Tibial artery (tissue), 4 donors: ENCODE measurements at regions not wholly inside any gene's neighbourhood (a gene's known extent, or its start where the extent isn't known, plus 50 kb on each side); places are given as distances from the start of the nearest gene placed in this dataset.

ENCODE experiments used
- DNase-seq, 2 donors: peaks; one replicate each; pipeline ENCODE4 v3.0.0-alpha.2; 2019
- H3K27ac ChIP-seq, 2 donors: fragments of 200-600 bp; sonication (generic) in 1 of 2; 1 replicate in 1 of 2; 2 replicates in 1 of 2; pipeline ENCODE4 v1.5.1; 2018 to 2019; ENCODE audit warnings: mild to moderate bottlenecking in 1 of 2
- H3K27me3 ChIP-seq, 2 donors: fragments of 200-600 bp; sonication (generic) in 1 of 2; one replicate each; pipeline versions ENCODE4 v1.5.1 to v1.6.0; 2016 to 2019
- H3K36me3 ChIP-seq, 3 donors: fragments of 200-600 bp; sonication (generic) in 2 of 3; one replicate each; pipeline ENCODE4 v1.5.1; 2016 to 2019; ENCODE audit warnings: mild to moderate bottlenecking in 2 of 3
- H3K4me1 ChIP-seq, 4 donors: fragments of 200-600 bp; sonication (generic) in 2 of 4; 1 replicate in 3 of 4; 2 replicates in 1 of 4; pipeline ENCODE4 v1.5.1; 2016 to 2019
- H3K4me3 ChIP-seq, 2 donors: fragments of 200-600 bp; sonication (generic) in 1 of 2; 1 replicate in 1 of 2; 2 replicates in 1 of 2; pipeline ENCODE4 v1.5.1; 2018 to 2019; ENCODE audit warnings: mild to moderate bottlenecking in 2 of 2
- H3K9me3 ChIP-seq, 3 donors: fragments of 200-600 bp; sonication (generic) in 1 of 3; one replicate each; pipeline ENCODE4 v1.5.1; 2016 to 2019
- intact Hi-C: fragments of 100-400 bp; cut with DNase I; formaldehyde crosslinking; loops from one replicate; pipeline ENCODE4 v1.15.0; 2023; ENCODE audit warnings: low total_unique reads
- TF ChIP-seq, protein P1 (sequence below), 2 experiments: fragments of 200-600 bp in 1 of 2; fragments of 450-650 bp in 1 of 2; IDR thresholded peaks; one replicate each; pipeline ENCODE4 v1.5.1; 2017 to 2019; ENCODE audit warnings: antibody characterized with exemption in 2 of 2, mild to moderate bottlenecking in 1 of 2, moderate library complexity in 1 of 2

DNA sequence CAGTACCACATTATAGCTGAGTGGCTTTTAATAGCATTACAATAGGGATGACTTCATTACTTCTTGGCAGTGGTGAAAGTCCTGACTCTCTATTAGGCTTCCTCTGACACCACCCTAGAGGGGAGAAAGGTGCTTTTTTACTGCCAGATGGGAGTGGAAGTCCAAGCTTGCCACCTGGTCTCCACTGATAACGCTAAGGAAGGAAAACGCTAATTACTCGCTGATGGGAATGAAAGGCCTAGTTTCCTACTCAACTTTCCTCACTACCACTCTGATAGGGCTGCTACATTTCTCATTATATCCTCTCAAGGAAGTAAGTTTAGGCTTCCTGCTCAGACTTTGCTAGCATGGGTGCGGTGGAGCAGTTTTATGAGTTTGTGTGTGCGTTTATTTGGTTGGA is 62.3 kb upstream of the PAGE3 start:
- no peak overlapping the region for H3K27ac ChIP-seq
- H3K36me3 ChIP-seq: no peaks in the 10 kb centered on the region
- TF ChIP-seq, protein P1, sequence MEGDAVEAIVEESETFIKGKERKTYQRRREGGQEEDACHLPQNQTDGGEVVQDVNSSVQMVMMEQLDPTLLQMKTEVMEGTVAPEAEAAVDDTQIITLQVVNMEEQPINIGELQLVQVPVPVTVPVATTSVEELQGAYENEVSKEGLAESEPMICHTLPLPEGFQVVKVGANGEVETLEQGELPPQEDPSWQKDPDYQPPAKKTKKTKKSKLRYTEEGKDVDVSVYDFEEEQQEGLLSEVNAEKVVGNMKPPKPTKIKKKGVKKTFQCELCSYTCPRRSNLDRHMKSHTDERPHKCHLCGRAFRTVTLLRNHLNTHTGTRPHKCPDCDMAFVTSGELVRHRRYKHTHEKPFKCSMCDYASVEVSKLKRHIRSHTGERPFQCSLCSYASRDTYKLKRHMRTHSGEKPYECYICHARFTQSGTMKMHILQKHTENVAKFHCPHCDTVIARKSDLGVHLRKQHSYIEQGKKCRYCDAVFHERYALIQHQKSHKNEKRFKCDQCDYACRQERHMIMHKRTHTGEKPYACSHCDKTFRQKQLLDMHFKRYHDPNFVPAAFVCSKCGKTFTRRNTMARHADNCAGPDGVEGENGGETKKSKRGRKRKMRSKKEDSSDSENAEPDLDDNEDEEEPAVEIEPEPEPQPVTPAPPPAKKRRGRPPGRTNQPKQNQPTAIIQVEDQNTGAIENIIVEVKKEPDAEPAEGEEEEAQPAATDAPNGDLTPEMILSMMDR (IDR thresholded peaks at IDR 0.05): no peak
- no peaks in the 10 kb centered on the region for H3K27me3 ChIP-seq
- no peak for DNase-seq
- no peak overlapping the region for H3K4me3 ChIP-seq
- intact Hi-C loops: no loop called here
- H3K4me1 ChIP-seq: no peaks in the 10 kb centered on the region
- H3K9me3 ChIP-seq: peaks cover 0 to 16% (median 6%) of the 10 kb centered on the region in 3 donors

DNA sequence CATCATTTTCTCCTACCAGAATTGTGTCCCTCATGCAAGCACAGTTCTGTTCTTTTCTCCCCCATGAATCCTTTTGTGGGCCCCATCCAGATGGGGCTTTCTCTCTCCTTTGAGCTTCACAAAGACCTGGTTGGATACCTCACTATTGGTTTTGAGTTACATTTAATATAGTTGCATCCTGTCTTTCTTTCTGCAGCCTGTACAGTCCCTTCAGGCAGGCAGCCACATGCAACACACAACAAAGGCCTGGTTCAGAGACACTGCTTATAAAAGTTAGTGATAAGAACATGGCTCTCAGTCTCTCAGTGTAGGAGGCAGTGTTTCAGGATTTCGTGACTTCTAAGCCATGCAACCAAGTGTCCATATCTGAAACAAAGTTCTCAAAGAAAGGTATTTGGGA is 70.6 kb upstream of the PAGE3 start:
- Histone ChIP-seq H3K27ac (no peak overlapping the region), H3K4me3 (no peak overlapping the region), H3K4me1 (no peaks in the 10 kb centered on the region), H3K9me3 (no peaks in the 10 kb centered on the region), H3K36me3 (no peaks in the 10 kb centered on the region), H3K27me3 (no peaks in the 10 kb centered on the region)
- DNase-seq: no peak
- TF ChIP-seq, protein P1 (IDR thresholded peaks at IDR 0.05): no peak
- intact Hi-C loops: no loop called here

DNA sequence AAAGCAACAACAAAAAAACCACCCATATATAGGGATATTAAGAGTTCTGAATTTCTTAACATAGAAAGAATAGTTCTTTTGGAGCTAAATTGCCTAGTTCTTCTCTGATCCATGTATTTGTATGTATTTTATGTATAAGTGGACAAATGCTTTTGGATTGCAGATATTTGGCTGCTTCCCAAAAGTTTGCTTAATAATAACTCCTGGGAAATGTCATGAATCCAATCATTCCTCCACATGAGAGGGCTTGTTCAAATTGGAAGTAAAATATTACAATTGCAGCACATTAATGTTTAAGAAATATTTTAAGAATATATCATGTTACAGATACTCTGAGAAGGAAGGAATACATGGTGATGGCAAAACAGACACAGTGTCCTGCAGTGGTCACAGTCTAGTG is 71.5 kb upstream of the PAGE3 start:
- Histone ChIP-seq H3K36me3 (no peaks in the 10 kb centered on the region), H3K27me3 (no peaks in the 10 kb centered on the region), H3K27ac (no peak overlapping the region), H3K9me3 (no peaks in the 10 kb centered on the region), H3K4me1 (no peaks in the 10 kb centered on the region), H3K4me3 (no peak overlapping the region)
- no peak for DNase-seq
- TF ChIP-seq, protein P1 (IDR thresholded peaks at IDR 0.05): no peak
- intact Hi-C loops: no loop called here

DNA sequence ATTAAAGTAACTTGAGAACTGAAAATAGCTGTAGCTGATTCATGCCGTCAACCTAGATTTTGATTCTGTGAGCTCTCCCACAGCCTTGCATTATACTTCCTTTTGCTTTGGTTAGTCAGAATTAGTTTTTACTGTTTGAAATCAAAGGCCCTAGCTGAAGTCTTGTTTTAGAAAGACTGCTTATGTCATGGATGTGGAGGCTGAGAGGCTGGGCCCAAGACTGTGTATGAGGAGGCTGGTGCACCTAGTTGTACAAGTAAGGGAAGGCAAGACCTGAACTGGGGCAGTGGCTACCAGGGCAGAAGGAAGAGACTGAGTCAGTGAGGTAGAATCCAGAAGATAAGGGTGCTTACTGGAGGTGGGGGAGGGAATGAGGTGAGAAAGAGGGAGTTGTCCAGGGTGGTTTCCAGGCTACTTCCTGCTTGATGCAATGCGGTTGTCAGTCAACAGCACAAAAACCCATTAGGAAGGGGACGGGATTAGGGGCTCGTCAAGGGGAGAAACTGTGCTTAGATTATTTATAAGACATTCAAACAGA is 76.2 kb upstream of the PAGE3 start:
- intact Hi-C loops: no loop called here
- Histone ChIP-seq H3K27me3 (no peaks in the 10 kb centered on the region), H3K27ac (no peak overlapping the region), H3K4me3 (no peak overlapping the region), H3K9me3 (no peaks in the 10 kb centered on the region), H3K36me3 (no peaks in the 10 kb centered on the region), H3K4me1 (no peaks in the 10 kb centered on the region)
- TF ChIP-seq, protein P1 (IDR thresholded peaks at IDR 0.05): no peak
- DNase-seq: no peak

DNA sequence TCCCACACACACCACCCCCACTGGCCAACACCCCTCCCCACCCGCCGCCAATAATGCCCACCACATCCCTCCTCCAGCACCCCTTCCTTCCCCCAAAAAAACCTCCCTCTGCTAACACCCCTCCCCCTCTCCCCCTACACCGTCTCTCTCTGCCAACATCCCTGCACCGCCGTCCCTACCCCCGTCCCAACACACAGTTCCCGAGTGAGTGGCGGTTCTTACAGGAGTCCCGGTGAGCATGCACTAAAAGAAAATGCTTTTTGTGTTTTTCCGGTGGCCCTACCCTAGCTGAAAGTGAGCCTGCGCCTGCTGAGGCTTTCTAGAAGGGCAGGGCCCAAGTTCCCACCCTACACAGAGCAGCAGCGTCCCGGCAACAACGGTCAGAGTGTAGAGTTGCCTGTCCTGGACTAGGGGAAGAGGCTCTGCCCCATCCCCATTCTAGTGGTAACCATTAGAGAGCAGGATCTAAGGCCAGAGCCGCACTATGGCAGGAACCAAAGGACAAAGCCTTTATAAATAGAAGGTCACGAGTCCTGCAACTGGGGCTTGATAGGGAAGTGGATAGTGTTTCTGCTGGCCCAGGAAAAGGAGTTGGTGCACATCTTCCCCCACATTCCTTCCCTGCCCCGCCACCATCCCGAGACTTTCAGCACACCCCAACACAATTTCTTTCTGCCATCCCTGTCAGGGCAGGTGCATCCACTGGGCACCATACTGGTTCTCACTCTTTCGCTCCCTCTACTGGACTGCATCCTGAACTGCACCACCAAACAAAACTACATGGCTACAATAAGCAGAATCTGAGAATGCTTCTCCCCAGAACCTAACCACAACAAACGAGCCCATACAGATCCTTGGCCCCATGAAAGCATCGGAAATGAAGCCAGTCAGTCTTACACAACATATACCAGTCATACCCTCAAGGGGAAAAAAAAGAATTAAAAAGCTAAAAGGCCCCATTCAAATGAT is 78.1 kb upstream of the PAGE3 start:
- Histone ChIP-seq H3K4me1 (no peaks in the 10 kb centered on the region), H3K27me3 (no peaks in the 10 kb centered on the region), H3K36me3 (no peaks in the 10 kb centered on the region), H3K4me3 (no peak overlapping the region), H3K9me3 (no peaks in the 10 kb centered on the region), H3K27ac (no peak overlapping the region)
- intact Hi-C loops: no loop called here
- TF ChIP-seq, protein P1 (IDR thresholded peaks at IDR 0.05): peak in 1 of 2 experiments; percentile 13
- no peak for DNase-seq
